DND-41 (cell line): ENCODE measurements at regions not wholly inside any gene's neighbourhood (a gene's known extent, or its start where the extent isn't known, plus 50 kb on each side); places are given as distances from the start of the nearest gene placed in this dataset.

Experiments
- EZH2 ChIP-seq: IDR thresholded peaks from 3 replicates; pipeline ENCODE4 v1.6.1; 2012; ENCODE audit warnings: borderline replicate concordance, low read depth, mild to moderate bottlenecking, moderate library complexity, low read length, inconsistent platforms; ENCODE audit not compliant: severe bottlenecking
- TF ChIP-seq, protein P1 (sequence below): IDR thresholded peaks from 2 replicates; pipeline ENCODE4 v1.5.1; 2012; ENCODE audit warnings: borderline replicate concordance, low read length, moderate library complexity, mild to moderate bottlenecking; ENCODE audit not compliant: poor library complexity, severe bottlenecking; ENCODE audit errors: extremely low read depth

DNA sequence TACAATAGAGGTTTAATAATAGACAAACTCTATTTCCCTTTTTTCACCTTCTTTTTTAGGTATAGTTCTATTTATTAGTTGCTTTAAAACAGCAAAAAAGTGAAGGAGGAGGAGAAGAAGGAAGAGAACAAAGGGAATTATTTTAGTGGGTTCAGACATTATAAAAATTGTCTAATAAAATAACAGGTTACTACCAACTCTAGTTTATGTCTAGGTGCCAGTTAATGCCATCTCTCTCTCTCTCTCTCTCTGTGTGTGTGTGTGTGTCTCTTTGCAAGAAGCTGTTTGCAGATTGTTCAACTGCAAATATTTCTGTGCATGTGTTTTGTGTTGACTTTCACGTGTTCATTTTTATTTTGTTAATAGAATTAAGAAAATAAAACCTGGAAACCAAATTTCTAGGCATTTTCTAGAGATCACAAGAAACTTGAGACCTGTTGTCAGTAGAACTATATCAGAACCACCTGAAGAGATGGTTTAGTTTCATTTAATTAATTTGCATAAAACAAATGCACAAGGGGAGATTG, 313.5 kb upstream of the SGK1 start:
- TF ChIP-seq, protein P1, sequence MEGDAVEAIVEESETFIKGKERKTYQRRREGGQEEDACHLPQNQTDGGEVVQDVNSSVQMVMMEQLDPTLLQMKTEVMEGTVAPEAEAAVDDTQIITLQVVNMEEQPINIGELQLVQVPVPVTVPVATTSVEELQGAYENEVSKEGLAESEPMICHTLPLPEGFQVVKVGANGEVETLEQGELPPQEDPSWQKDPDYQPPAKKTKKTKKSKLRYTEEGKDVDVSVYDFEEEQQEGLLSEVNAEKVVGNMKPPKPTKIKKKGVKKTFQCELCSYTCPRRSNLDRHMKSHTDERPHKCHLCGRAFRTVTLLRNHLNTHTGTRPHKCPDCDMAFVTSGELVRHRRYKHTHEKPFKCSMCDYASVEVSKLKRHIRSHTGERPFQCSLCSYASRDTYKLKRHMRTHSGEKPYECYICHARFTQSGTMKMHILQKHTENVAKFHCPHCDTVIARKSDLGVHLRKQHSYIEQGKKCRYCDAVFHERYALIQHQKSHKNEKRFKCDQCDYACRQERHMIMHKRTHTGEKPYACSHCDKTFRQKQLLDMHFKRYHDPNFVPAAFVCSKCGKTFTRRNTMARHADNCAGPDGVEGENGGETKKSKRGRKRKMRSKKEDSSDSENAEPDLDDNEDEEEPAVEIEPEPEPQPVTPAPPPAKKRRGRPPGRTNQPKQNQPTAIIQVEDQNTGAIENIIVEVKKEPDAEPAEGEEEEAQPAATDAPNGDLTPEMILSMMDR, result no peak
- no peak for TF ChIP-seq EZH2
